ENCODE measurements at regions not wholly inside any gene's neighbourhood (a gene's known extent, or its start where the extent isn't known, plus 50 kb on each side); places are given as distances from the start of the nearest gene placed in this dataset.

- no peak overlapping the region for H3K4me3 ChIP-seq (ENCODE audit: control insufficient read depth, low read depth, low read length)
- no peak for TF ChIP-seq CTCF (IDR thresholded peaks at IDR 0.05; ENCODE audit: control insufficient read depth, insufficient read depth, low read depth, low read length, missing control alignments)
- no peak for DNase-seq (ENCODE audit: low read depth)
These were observed 166.9 kb upstream of the ROBO2 start for GRCh38 chr3:76872999-76873398.

DNA sequence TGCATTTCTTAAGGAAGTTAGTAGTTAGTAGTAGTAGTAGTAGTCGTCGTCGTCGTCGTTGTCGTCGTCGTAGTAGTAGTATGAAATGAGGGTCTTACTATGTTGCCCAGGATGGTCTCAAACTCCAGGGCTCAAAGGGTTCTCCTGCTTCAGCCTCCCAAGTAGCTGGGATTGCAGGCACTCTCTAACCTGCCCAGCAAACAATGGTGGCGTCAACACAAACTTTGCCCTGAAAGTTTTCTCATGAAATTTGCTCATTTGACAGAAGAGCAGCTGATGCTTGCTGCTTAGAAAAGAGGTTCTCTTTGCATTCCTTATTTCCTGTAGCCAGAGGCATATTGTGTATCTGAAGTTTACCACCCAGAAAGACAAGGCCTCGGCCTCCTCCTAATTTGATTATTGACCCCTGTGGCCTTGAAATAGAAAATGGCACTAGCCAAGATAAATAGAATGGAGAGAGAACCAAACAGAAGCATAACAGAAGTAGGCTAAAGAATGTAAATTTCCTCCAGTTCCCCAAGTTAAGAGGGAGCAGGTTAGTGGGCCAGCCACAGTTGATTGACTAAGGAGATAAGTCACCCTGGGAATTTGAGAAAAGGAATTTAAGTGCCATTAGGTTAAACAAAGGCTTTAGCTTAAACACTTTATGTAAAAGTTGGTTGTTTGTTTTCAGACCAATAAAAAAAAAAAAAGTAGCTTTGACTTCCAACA, 166.2 kb upstream of the ROBO2 start:
- H3K4me3 ChIP-seq (ENCODE audit: control insufficient read depth, low read depth, low read length), result no peak overlapping the region
- TF ChIP-seq CTCF (IDR thresholded peaks at IDR 0.05; ENCODE audit: control insufficient read depth, insufficient read depth, low read depth, low read length, missing control alignments), result no peak
- no peak for DNase-seq (ENCODE audit: low read depth)

GRCh38 chr3:76879959-76880358, 159.9 kb upstream of the ROBO2 start:
- H3K4me3 ChIP-seq (ENCODE audit: control insufficient read depth, low read depth, low read length), result no peak overlapping the region
- TF ChIP-seq CTCF (IDR thresholded peaks at IDR 0.05; ENCODE audit: control insufficient read depth, insufficient read depth, low read depth, low read length, missing control alignments), result no peak
- DNase-seq (ENCODE audit: low read depth), result no peak

- no peak for TF ChIP-seq CTCF (IDR thresholded peaks at IDR 0.05; ENCODE audit: control insufficient read depth, insufficient read depth, low read depth, low read length, missing control alignments)
- H3K4me3 ChIP-seq (ENCODE audit: control insufficient read depth, low read depth, low read length), result no peak overlapping the region
- DNase-seq (ENCODE audit: low read depth), result no peak
These were observed 153.0 kb upstream of the ROBO2 start for GRCh38 chr3:76886761-76887500.

DNA sequence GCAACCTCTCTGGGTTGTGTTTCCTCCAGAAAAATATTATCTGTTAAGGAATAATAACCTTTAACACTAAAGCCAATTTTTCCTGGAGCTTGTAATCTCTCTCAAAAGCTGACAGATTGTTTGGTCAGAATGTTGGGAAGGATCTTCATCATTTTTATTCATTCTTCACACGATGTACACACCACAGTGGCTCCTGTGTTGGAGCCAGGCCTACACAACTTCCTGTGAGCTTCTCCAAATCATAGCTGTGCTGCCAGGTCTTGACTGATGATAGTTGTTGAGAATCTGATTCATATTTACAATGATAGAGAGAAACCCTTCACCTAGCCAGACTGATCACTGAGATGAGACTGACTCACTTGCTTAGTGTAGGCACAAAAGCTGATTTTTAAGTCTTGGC, 151.0 kb upstream of the ROBO2 start:
- no peak overlapping the region for H3K4me3 ChIP-seq (ENCODE audit: control insufficient read depth, low read depth, low read length)
- TF ChIP-seq CTCF (IDR thresholded peaks at IDR 0.05; ENCODE audit: control insufficient read depth, insufficient read depth, low read depth, low read length, missing control alignments), result no peak
- DNase-seq (ENCODE audit: low read depth), result no peak

DNA sequence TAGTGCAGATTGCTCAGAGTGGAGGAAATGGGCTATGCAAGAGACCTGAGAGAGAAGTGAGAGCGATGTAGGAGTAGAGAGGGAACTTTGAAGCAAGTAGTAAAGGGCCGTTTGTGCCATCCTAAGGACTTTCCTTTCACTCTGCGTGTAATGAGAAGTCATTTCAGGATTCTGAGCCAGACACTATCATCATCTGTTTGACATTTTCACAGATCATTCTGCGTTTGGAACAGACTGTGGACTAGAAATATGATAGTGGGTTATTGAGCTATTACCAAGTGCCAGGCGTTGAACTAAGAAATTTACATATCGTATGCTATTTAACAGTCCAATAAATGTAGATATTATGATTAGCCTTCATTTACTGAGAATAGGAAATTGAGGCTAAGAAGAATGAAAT, 150.0 kb upstream of the ROBO2 start:
- TF ChIP-seq CTCF (IDR thresholded peaks at IDR 0.05; ENCODE audit: control insufficient read depth, insufficient read depth, low read depth, low read length, missing control alignments), result no peak
- DNase-seq (ENCODE audit: low read depth), result no peak
- H3K4me3 ChIP-seq (ENCODE audit: control insufficient read depth, low read depth, low read length), result no peak overlapping the region
